ENCODE measurements at regions not wholly inside any gene's neighbourhood (a gene's known extent, or its start where the extent isn't known, plus 50 kb on each side); places are given as distances from the start of the nearest gene placed in this dataset.

DNA sequence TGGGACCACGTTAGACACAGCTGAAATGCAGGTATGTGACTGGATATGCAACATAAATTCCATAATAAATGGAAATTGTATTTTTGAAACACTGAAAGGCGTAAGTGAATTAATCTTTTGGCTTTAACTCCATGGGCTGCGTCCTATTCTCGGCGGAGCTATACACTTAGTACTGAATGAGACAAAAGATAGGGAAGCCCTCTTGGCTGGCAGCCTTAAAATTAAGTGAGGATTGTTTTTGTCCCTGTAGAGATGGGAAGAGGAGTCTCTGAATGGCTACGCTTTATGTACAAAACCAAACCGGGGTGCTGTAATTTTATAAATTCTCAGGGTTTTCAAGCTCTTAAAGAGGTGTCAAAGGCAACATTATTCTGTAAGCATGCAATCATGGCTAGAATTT lies 429.8 kb downstream of the QKI start:
- no peak overlapping the region for H3K4me3 Mint-ChIP-seq (ENCODE audit: unreplicated experiment)
- H3K9me3 Mint-ChIP-seq (ENCODE audit: unreplicated experiment) = peaks cover 5% of the 10 kb centered on the region
- TF ChIP-seq, protein P1, sequence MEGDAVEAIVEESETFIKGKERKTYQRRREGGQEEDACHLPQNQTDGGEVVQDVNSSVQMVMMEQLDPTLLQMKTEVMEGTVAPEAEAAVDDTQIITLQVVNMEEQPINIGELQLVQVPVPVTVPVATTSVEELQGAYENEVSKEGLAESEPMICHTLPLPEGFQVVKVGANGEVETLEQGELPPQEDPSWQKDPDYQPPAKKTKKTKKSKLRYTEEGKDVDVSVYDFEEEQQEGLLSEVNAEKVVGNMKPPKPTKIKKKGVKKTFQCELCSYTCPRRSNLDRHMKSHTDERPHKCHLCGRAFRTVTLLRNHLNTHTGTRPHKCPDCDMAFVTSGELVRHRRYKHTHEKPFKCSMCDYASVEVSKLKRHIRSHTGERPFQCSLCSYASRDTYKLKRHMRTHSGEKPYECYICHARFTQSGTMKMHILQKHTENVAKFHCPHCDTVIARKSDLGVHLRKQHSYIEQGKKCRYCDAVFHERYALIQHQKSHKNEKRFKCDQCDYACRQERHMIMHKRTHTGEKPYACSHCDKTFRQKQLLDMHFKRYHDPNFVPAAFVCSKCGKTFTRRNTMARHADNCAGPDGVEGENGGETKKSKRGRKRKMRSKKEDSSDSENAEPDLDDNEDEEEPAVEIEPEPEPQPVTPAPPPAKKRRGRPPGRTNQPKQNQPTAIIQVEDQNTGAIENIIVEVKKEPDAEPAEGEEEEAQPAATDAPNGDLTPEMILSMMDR (IDR thresholded peaks at IDR 0.05; ENCODE audit: partially characterized antibody, unreplicated experiment) = no peak
- H3K36me3 Mint-ChIP-seq (ENCODE audit: unreplicated experiment) = peaks cover 12% of the 10 kb centered on the region
- H3K27ac Mint-ChIP-seq (ENCODE audit: unreplicated experiment) = no peak overlapping the region
- peaks cover 2% of the 10 kb centered on the region for H3K27me3 Mint-ChIP-seq (ENCODE audit: unreplicated experiment)
- no peak for DNase-seq
- no peaks in the 10 kb centered on the region for H3K4me1 Mint-ChIP-seq (ENCODE audit: low read depth, unreplicated experiment)

DNA sequence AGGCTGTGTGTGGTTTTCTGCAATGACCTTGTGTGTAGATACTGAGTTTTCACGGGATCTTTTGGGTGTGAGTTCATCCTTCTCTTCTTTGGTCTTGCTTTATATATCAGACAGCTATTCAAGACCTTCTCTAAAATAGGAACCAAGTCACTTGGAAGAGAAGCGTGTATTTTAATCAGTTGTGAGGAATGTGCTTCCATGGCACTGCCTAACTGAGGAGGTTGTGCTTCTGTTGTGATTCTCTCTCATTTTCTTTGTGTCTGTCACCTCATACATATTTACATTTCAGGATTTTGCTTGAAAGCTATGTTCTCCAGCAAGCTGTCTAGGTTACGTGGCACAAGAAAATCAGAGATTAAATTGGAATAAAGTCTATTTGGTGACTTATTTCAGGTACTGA lies 428.7 kb downstream of the QKI start:
- no peak for DNase-seq
- Mint-ChIP-seq H3K4me3 (ENCODE audit: unreplicated experiment) (no peak overlapping the region), H3K27me3 (ENCODE audit: unreplicated experiment) (peaks cover 2% of the 10 kb centered on the region), H3K36me3 (ENCODE audit: unreplicated experiment) (peaks cover 12% of the 10 kb centered on the region), H3K9me3 (ENCODE audit: unreplicated experiment) (peaks cover 5% of the 10 kb centered on the region), H3K4me1 (ENCODE audit: low read depth, unreplicated experiment) (peaks cover under 1% of the 10 kb centered on the region), H3K27ac (ENCODE audit: unreplicated experiment) (no peak overlapping the region)
- TF ChIP-seq, protein P1 (IDR thresholded peaks at IDR 0.05; ENCODE audit: partially characterized antibody, unreplicated experiment) = no peak

DNA sequence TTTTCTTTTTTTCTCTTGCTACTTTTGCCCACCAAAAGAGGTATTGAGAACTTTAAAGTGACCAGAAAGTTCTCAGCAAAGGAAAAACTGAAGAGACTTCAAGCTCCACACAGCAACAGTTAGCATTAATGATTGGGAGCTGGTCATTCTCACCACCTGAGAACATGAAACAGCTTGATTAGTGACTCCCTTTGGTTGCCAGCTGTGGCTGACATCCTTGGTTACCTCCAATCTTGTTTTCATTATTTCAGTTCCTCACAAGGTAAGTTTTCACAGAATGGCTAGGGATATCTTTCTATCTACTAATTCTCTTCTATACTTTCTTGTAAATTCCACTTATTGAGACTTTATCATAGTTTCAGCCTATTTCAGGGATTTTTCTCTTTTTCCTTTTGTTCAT lies 427.9 kb downstream of the QKI start:
- H3K4me3 Mint-ChIP-seq (ENCODE audit: unreplicated experiment) = no peak overlapping the region
- H3K27me3 Mint-ChIP-seq (ENCODE audit: unreplicated experiment) = peaks cover 2% of the 10 kb centered on the region
- no peak for DNase-seq
- peaks cover 12% of the 10 kb centered on the region for H3K36me3 Mint-ChIP-seq (ENCODE audit: unreplicated experiment)
- H3K9me3 Mint-ChIP-seq (ENCODE audit: unreplicated experiment) = peaks cover 5% of the 10 kb centered on the region
- H3K27ac Mint-ChIP-seq (ENCODE audit: unreplicated experiment) = no peak overlapping the region
- peaks cover 8% of the 10 kb centered on the region for H3K4me1 Mint-ChIP-seq (ENCODE audit: low read depth, unreplicated experiment)
- TF ChIP-seq, protein P1 (IDR thresholded peaks at IDR 0.05; ENCODE audit: partially characterized antibody, unreplicated experiment) = no peak

DNA sequence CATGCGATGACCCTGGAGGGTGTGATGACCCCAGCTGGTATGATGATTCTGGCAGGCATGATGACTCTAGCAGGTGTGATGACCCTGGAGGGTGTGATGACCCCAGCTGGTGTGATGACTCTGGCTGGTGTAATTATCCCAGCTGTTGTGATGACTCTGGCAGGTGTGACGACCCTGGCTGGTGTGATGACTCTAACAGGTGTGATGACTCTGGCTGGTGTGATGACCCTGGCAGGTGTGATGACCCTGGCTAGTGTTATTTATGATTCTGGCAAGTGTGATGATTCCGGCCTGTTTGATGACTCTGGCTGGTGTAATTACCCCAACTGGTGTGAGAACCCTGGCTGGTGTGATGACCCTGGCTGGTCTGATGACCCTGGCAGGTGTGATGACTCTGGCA lies 427.2 kb downstream of the QKI start:
- no peak for DNase-seq
- Mint-ChIP-seq H3K36me3 (ENCODE audit: unreplicated experiment) (peaks cover 12% of the 10 kb centered on the region), H3K27me3 (ENCODE audit: unreplicated experiment) (peaks cover 2% of the 10 kb centered on the region), H3K4me1 (ENCODE audit: low read depth, unreplicated experiment) (peaks cover 15% of the 10 kb centered on the region), H3K27ac (ENCODE audit: unreplicated experiment) (no peak overlapping the region), H3K4me3 (ENCODE audit: unreplicated experiment) (no peak overlapping the region), H3K9me3 (ENCODE audit: unreplicated experiment) (peaks cover 5% of the 10 kb centered on the region)
- TF ChIP-seq, protein P1 (IDR thresholded peaks at IDR 0.05; ENCODE audit: partially characterized antibody, unreplicated experiment) = no peak

DNA sequence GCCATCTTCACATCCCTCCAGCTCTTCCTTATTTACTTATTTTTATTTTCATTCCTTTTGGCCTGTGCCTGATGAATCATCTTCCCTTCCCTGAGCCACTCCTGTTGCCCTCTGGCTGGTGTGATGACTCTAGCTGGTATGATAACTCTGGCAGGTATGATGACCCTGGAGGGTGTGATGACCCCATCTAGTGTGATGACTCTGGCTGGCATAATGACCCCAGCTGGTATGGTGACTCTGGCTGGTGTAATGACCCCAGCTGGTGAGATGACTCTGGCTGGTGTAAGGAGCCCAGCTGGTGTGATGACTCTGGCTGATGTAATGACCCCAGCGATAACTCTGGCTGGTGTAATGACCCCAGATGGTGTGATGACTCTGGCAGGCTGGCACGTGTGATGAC lies 426.8 kb downstream of the QKI start:
- H3K9me3 Mint-ChIP-seq (ENCODE audit: unreplicated experiment) = peaks cover 5% of the 10 kb centered on the region
- no peak for DNase-seq
- no peak overlapping the region for H3K4me3 Mint-ChIP-seq (ENCODE audit: unreplicated experiment)
- H3K27me3 Mint-ChIP-seq (ENCODE audit: unreplicated experiment) = peaks cover 2% of the 10 kb centered on the region
- TF ChIP-seq, protein P1 (IDR thresholded peaks at IDR 0.05; ENCODE audit: partially characterized antibody, unreplicated experiment) = no peak
- no peak overlapping the region for H3K27ac Mint-ChIP-seq (ENCODE audit: unreplicated experiment)
- peaks cover 12% of the 10 kb centered on the region for H3K36me3 Mint-ChIP-seq (ENCODE audit: unreplicated experiment)
- peaks cover 17% of the 10 kb centered on the region for H3K4me1 Mint-ChIP-seq (ENCODE audit: low read depth, unreplicated experiment)
